Endothelial cell of umbilical vein (primary cell): ENCODE measurements at regions not wholly inside any gene's neighbourhood (a gene's known extent, or its start where the extent isn't known, plus 50 kb on each side); places are given as distances from the start of the nearest gene placed in this dataset.

ENCODE experiments used
- BruUV-seq: library from RNA; stranded (reverse); fragments of 400-500 nt; replicated peaks from 2 replicates; lab custom pipeline; 2021; lab: Mats Ljungman, UMichigan
- CTCF ChIA-PET: fragments of 300-600, 350-600 bp; sonication (Branson Sonifier 250); formaldehyde crosslinking; loops from one replicate; lab custom pipeline; 2021; ENCODE audit warnings: antibody characterized with exemption, inconsistent platforms; lab: Charles Lee
- POLR2A ChIA-PET: fragments of 300-600, 350-600 bp; sonication (Branson Sonifier 250); formaldehyde crosslinking; loops from one replicate; lab custom pipeline; 2021; ENCODE audit warnings: antibody characterized with exemption, inconsistent platforms; lab: Charles Lee
- DNase-seq: peaks from one replicate; pipeline ENCODE4 v3.0.0-alpha.2; 2011; ENCODE audit warnings: low read depth, low spot score
- FAIRE-seq: peaks from 2 replicates; lab custom pipeline; 2011; peaks lifted over from hg19 to GRCh38; lab: Jason Lieb, UNC
- H2AFZ ChIP-seq: 2 replicates; pipeline ENCODE4 v1.6.0; 2012; ENCODE audit warnings: low read depth, low read length, control low read depth, inconsistent platforms
- H3K27ac ChIP-seq: 2 replicates; pipeline ENCODE4 v1.5.1; 2011; ENCODE audit warnings: low read depth, mild to moderate bottlenecking, control low read depth, low read length, moderate library complexity; ENCODE audit not compliant: insufficient read depth
- H3K27me3 ChIP-seq, 2 experiments: 2 replicates each; pipeline versions ENCODE4 v1.6.0 to v1.6.1; 2011; ENCODE audit warnings: low read length in 2 of 2, mixed read lengths in 1 of 2; ENCODE audit not compliant: control insufficient read depth in 2 of 2, insufficient read depth in 2 of 2
- H3K36me3 ChIP-seq, 2 experiments: 2 replicates in 1 of 2; 3 replicates in 1 of 2; pipeline ENCODE4 v1.5.1; 2011; ENCODE audit warnings: low read length in 2 of 2, mild to moderate bottlenecking in 1 of 2, moderate library complexity in 1 of 2; ENCODE audit not compliant: control insufficient read depth in 2 of 2, insufficient read depth in 2 of 2; ENCODE audit errors: extremely low read depth in 1 of 2
- H3K4me1 ChIP-seq: 3 replicates; pipeline ENCODE4 v1.5.1; 2011; ENCODE audit warnings: mild to moderate bottlenecking, low read length; ENCODE audit not compliant: control insufficient read depth, insufficient read depth; ENCODE audit errors: extremely low read depth
- H3K4me2 ChIP-seq: 2 replicates; pipeline ENCODE4 v1.6.1; 2011; ENCODE audit warnings: low read length, control low read depth, mixed read lengths; ENCODE audit not compliant: insufficient read depth
- H3K4me3 ChIP-seq, 3 experiments: fragments of 200-600 bp in 1 of 3; sonication (generic), shearing (Covaris generic) in 1 of 3; replicated peaks in 1 of 3; 2 replicates each; pipeline ENCODE4 v1.5.1; 2011 to 2016; ENCODE audit warnings: control low read depth in 3 of 3, low read length in 3 of 3, mild to moderate bottlenecking in 2 of 3, inconsistent platforms in 1 of 3, low read depth in 1 of 3, moderate library complexity in 1 of 3; ENCODE audit not compliant: insufficient read depth in 1 of 3
- H3K79me2 ChIP-seq: 2 replicates; pipeline ENCODE4 v1.6.0; 2012; ENCODE audit warnings: low read length, inconsistent platforms; ENCODE audit not compliant: control insufficient read depth, insufficient read depth
- H3K9ac ChIP-seq: replicated peaks from 2 replicates; pipeline ENCODE3; 2011; ENCODE audit warnings: low read length, control low read depth; ENCODE audit not compliant: insufficient read depth; ENCODE audit errors: extremely low read depth
- H3K9me1 ChIP-seq: replicated peaks from 3 replicates; pipeline ENCODE4 v1.6.0; 2011; ENCODE audit warnings: mild to moderate bottlenecking, low read length; ENCODE audit not compliant: control insufficient read depth, insufficient read depth; ENCODE audit errors: extremely low read depth
- H3K9me3 ChIP-seq: replicated peaks from 2 replicates; pipeline ENCODE4 v1.5.1; 2012; ENCODE audit warnings: low read length, inconsistent platforms; ENCODE audit not compliant: control insufficient read depth, insufficient read depth
- H4K20me1 ChIP-seq: replicated peaks from 2 replicates; pipeline ENCODE3; 2011; ENCODE audit warnings: mild to moderate bottlenecking, low read length; ENCODE audit not compliant: control insufficient read depth, insufficient read depth; ENCODE audit errors: extremely low read depth
- CTCF ChIP-seq, 2 donors: IDR thresholded peaks; 1 replicate in 1 of 2; 2 replicates in 1 of 2; pipeline ENCODE4 v1.5.1; 2011; ENCODE audit warnings: low read length in 2 of 2, mild to moderate bottlenecking in 2 of 2, moderate library complexity in 2 of 2, control low read depth in 1 of 2, inconsistent platforms in 1 of 2, low read depth in 1 of 2; ENCODE audit not compliant: insufficient read depth in 1 of 2; ENCODE audit errors: extremely low read depth in 1 of 2
- EZH2 ChIP-seq: IDR thresholded peaks from 2 replicates; pipeline ENCODE4 v1.6.1; 2012; ENCODE audit warnings: borderline replicate concordance, low read depth, mild to moderate bottlenecking, moderate library complexity, low read length, inconsistent platforms; ENCODE audit not compliant: severe bottlenecking
- FOS ChIP-seq: IDR thresholded peaks from 2 replicates; pipeline ENCODE4 v1.6.1; 2011; ENCODE audit warnings: mild to moderate bottlenecking, low read length, moderate library complexity, borderline replicate concordance; ENCODE audit not compliant: insufficient read depth
- GATA2 ChIP-seq: IDR thresholded peaks from 2 replicates; pipeline ENCODE4 v1.7.0; 2011; ENCODE audit warnings: low read depth, mild to moderate bottlenecking, moderate library complexity, mixed read lengths, low read length; ENCODE audit not compliant: insufficient read length, insufficient read depth
- JUN ChIP-seq: IDR thresholded peaks from 2 replicates; pipeline ENCODE4 v1.6.1; 2011; ENCODE audit warnings: borderline replicate concordance, low read depth; ENCODE audit not compliant: insufficient read length, insufficient read depth
- MAX ChIP-seq: IDR thresholded peaks from 2 replicates; pipeline ENCODE4 v1.6.1; 2011; ENCODE audit not compliant: insufficient read depth, insufficient read length
- POLR2A ChIP-seq: IDR thresholded peaks from 2 replicates; pipeline ENCODE4 v1.6.1; 2012; ENCODE audit warnings: low read depth, mild to moderate bottlenecking, control low read depth, low read length
- POLR2AphosphoS5 ChIP-seq: IDR thresholded peaks from 2 replicates; pipeline ENCODE4 v1.6.1; 2012; ENCODE audit warnings: low read depth, mild to moderate bottlenecking, control low read depth, low read length, moderate library complexity; ENCODE audit not compliant: insufficient read depth
- dilution Hi-C: fragments of 300-500 bp; cut with MboI; formaldehyde crosslinking; loops from one replicate; pipeline ENCODE4 v1.15.0; 2019; ENCODE audit warnings: low sequenced_read_pairs; ENCODE audit not compliant: extremely low pct_ligation_motif_present
- intact Hi-C: fragments of 100-400 bp; cut with micrococcal nuclease; formaldehyde crosslinking; loops from one replicate; pipeline ENCODE4 v1.10.0; 2022

- DNase-seq = no peak
- no peak for FAIRE-seq
- Histone ChIP-seq H3K4me3 (no peak overlapping the region), H3K9me1 (no peaks in the 10 kb centered on the region), H3K4me2 (no peak overlapping the region), H4K20me1 (no peaks in the 10 kb centered on the region), H2AFZ (no peak overlapping the region), H3K4me1 (no peaks in the 10 kb centered on the region), H3K9me3 (no peaks in the 10 kb centered on the region), H3K27ac (no peak overlapping the region), H3K36me3 (no peaks in the 10 kb centered on the region), H3K9ac (no peak overlapping the region), H3K27me3 (no peaks in the 10 kb centered on the region), H3K79me2 (no peaks in the 10 kb centered on the region)
- CTCF ChIA-PET = no interaction called here
- no peak for TF ChIP-seq POLR2AphosphoS5
- no peak for TF ChIP-seq MAX
- no peak for TF ChIP-seq JUN
- no peak for TF ChIP-seq GATA2
- TF ChIP-seq FOS = no peak
- TF ChIP-seq CTCF (IDR thresholded peaks at IDR 0.05; ENCODE audit: extremely low read depth in 1 of 2, insufficient read depth in 1 of 2, low read depth in 1 of 2, low read length in 2 of 2) = no peak
- no peak for TF ChIP-seq POLR2A
- no peak for TF ChIP-seq EZH2
- POLR2A ChIA-PET = no interaction called here
- intact Hi-C loops (no loop called here), dilution Hi-C loops (no loop called here)
- BruUV-seq = no TSS peak
Measured at GRCh38 chr7:16301291-16301690, 120.0 kb downstream of the CRPPA start.
